HepG2 (cell line): ENCODE measurements at regions not wholly inside any gene's neighbourhood (a gene's known extent, or its start where the extent isn't known, plus 50 kb on each side); places are given as distances from the start of the nearest gene placed in this dataset.

Source experiments
- ATAC-seq: fragments of 200-7000 bp; cut with Tn5 transposase; 3 replicates; pipeline ENCODE4 v1.9.1; 2020; ENCODE audit warnings: mild to moderate bottlenecking, moderate library complexity
- BruUV-seq: library from RNA; stranded (reverse); fragments of 400-500 nt; replicated peaks from 2 replicates; lab custom pipeline; 2021; lab: Mats Ljungman, UMichigan
- CTCF ChIA-PET: fragments of 300-600 bp; formaldehyde crosslinking; extraction: SDS; loops from one replicate; lab custom pipeline; 2021; ENCODE audit warnings: low total read pairs, inconsistent platforms, low intra/inter-chr PET ratio; lab: Yijun Ruan, JAX
- POLR2A ChIA-PET: fragments of 350-600 bp; sonication (Branson Sonifier 250); formaldehyde crosslinking; loops from one replicate; lab custom pipeline; 2020; ENCODE audit warnings: antibody characterized with exemption, inconsistent platforms; lab: Yijun Ruan, JAX
- DNase-seq: peaks from one replicate; pipeline ENCODE4 v3.0.0-alpha.2; 2015; ENCODE audit warnings: low spot score
- FAIRE-seq: peaks from 3 replicates; lab custom pipeline; 2011; peaks lifted over from hg19 to GRCh38; lab: Jason Lieb, UNC
- H2AFZ ChIP-seq: one replicate; pipeline ENCODE4 v1.6.1; 2011; ENCODE audit warnings: low read length, inconsistent platforms
- H3K27ac ChIP-seq: fragments of 300-600 bp; 3 replicates; pipeline ENCODE4 v1.8.0; 2011; ENCODE audit warnings: mixed run types, mild to moderate bottlenecking, mixed read lengths, low read length, inconsistent platforms; ENCODE audit not compliant: insufficient read depth; ENCODE audit errors: extremely low read length
- H3K27me3 ChIP-seq, 2 experiments: fragments of 200-600 bp in 1 of 2; 2 replicates in 1 of 2; 3 replicates in 1 of 2; pipeline versions ENCODE4 v1.6.0 to v1.8.0; 2011; ENCODE audit warnings: low read length in 2 of 2, mild to moderate bottlenecking in 2 of 2, moderate library complexity in 2 of 2, inconsistent platforms in 1 of 2; ENCODE audit not compliant: insufficient read depth in 2 of 2, control insufficient read depth in 1 of 2
- H3K36me3 ChIP-seq, 2 experiments: fragments of 200-600 bp in 1 of 2; replicated peaks in 1 of 2; 2 replicates in 1 of 2; 3 replicates in 1 of 2; pipeline versions ENCODE4 v1.5.1 to v1.8.0; 2011; ENCODE audit warnings: low read length in 2 of 2, inconsistent platforms in 1 of 2; ENCODE audit not compliant: insufficient read depth in 2 of 2, control insufficient read depth in 1 of 2
- H3K4me1 ChIP-seq: 2 replicates; pipeline ENCODE4 v1.5.1; 2012; ENCODE audit warnings: low read length, inconsistent platforms; ENCODE audit not compliant: insufficient read depth
- H3K4me2 ChIP-seq: 2 replicates; pipeline ENCODE4 v1.6.0; 2011; ENCODE audit warnings: low read depth, low read length, inconsistent platforms
- H3K4me3 ChIP-seq, 3 experiments: fragments of 200-600 bp in 1 of 3; sonication (generic), shearing (Covaris generic) in 1 of 3; replicated peaks in 1 of 3; 2 replicates each; pipeline ENCODE4 v1.5.1; 2011 to 2016; ENCODE audit warnings: low read length in 3 of 3, inconsistent platforms in 2 of 3, low read depth in 2 of 3, mild to moderate bottlenecking in 2 of 3, control low read depth in 1 of 3, mixed read lengths in 1 of 3; ENCODE audit not compliant: insufficient read depth in 1 of 3
- H3K79me2 ChIP-seq: one replicate; pipeline ENCODE4 v1.6.1; 2011; ENCODE audit warnings: low read length, inconsistent platforms; ENCODE audit not compliant: insufficient read depth
- H3K9ac ChIP-seq: 2 replicates; pipeline ENCODE4 v1.6.0; 2011; ENCODE audit warnings: mild to moderate bottlenecking, low read depth, low read length, inconsistent platforms; ENCODE audit not compliant: insufficient read depth
- H3K9me3 ChIP-seq: 2 replicates; pipeline ENCODE4 v1.5.1; 2012; ENCODE audit warnings: mild to moderate bottlenecking, low read length
- H4K20me1 ChIP-seq: 2 replicates; pipeline ENCODE4 v1.6.0; 2011; ENCODE audit warnings: inconsistent platforms, mild to moderate bottlenecking, low read length, moderate library complexity; ENCODE audit not compliant: insufficient read depth
- BCL6 ChIP-seq: IDR thresholded peaks from 2 replicates; pipeline ENCODE4 v1.6.1; 2016; ENCODE audit warnings: missing genetic modification reagents, missing compliant biosample characterization
- CREB1 ChIP-seq, 2 experiments: fragments of 450-650 bp in 1 of 2; IDR thresholded peaks; 2 replicates each; pipeline ENCODE4 v1.6.1; 2016 to 2017; ENCODE audit warnings: control low read depth in 1 of 2, mild to moderate bottlenecking in 1 of 2, missing compliant biosample characterization in 1 of 2, missing genetic modification characterization in 1 of 2
- LCORL ChIP-seq, 2 experiments: fragments of 450-650 bp in 1 of 2; sonication (generic) in 1 of 2; formaldehyde crosslinking in 1 of 2; IDR thresholded peaks; 2 replicates each; pipeline versions ENCODE4 v1.5.0 to v1.6.1; 2017 to 2020; ENCODE audit warnings: antibody characterized with exemption in 1 of 2, missing genetic modification reagents in 1 of 2
- PAXIP1 ChIP-seq: sonication (generic); formaldehyde crosslinking; conservative IDR thresholded peaks from 2 replicates; pipeline ENCODE4 v1.4.0; 2020; ENCODE audit warnings: mild to moderate bottlenecking, missing genetic modification reagents, moderate library complexity
- SIX4 ChIP-seq: sonication (generic); formaldehyde crosslinking; IDR thresholded peaks from 2 replicates; pipeline ENCODE4 v1.4.0; 2020; ENCODE audit warnings: missing genetic modification reagents
- SP140L ChIP-seq: sonication (generic); formaldehyde crosslinking; IDR thresholded peaks from 2 replicates; pipeline ENCODE4 v1.4.0; 2020; ENCODE audit warnings: missing genetic modification reagents, borderline replicate concordance
- TBX2 ChIP-seq: sonication (generic); formaldehyde crosslinking; IDR thresholded peaks from 2 replicates; pipeline ENCODE4 v1.5.0; 2020; ENCODE audit warnings: missing genetic modification reagents, mild to moderate bottlenecking, borderline replicate concordance
- TBX3 ChIP-seq: fragments of 450-650 bp; IDR thresholded peaks from 2 replicates; pipeline ENCODE4 v1.6.1; 2017; ENCODE audit warnings: antibody characterized with exemption, mild to moderate bottlenecking, inconsistent platforms, borderline replicate concordance
- ZFAT ChIP-seq: sonication (generic); formaldehyde crosslinking; conservative IDR thresholded peaks from 2 replicates; pipeline ENCODE4 v1.8.1; 2023; ENCODE audit warnings: missing genetic modification reagents, inconsistent platforms
- ZNF10 ChIP-seq: sonication (generic); formaldehyde crosslinking; IDR thresholded peaks from 2 replicates; pipeline ENCODE4 v1.4.0; 2020; ENCODE audit warnings: mild to moderate bottlenecking, low read depth, missing genetic modification reagents, borderline replicate concordance
- ZNF317 ChIP-seq: sonication (generic); formaldehyde crosslinking; IDR thresholded peaks from 2 replicates; pipeline ENCODE4 v1.5.0; 2020; ENCODE audit warnings: mild to moderate bottlenecking, missing genetic modification reagents
- ZNF788 ChIP-seq: sonication (generic); formaldehyde crosslinking; IDR thresholded peaks from 2 replicates; pipeline ENCODE4 v1.5.0; 2020; ENCODE audit warnings: mild to moderate bottlenecking, missing genetic modification reagents, borderline replicate concordance
- WGBS: methylation state at CpG from one replicate; pipeline ENCODE4 v1.1.6; 2017; ENCODE audit warnings: low lambda C conversion rate; 5-methylcytosine and 5-hydroxymethylcytosine counted together
- in situ Hi-C: cut with HindIII; loops from 2 replicates; pipeline ENCODE4 v1.10.0; 2017; ENCODE audit warnings: low pct_unique_long_range_greater_than_20kb; ENCODE audit not compliant: extremely low pct_ligation_motif_present
- intact Hi-C: fragments of 100-400 bp; cut with micrococcal nuclease; formaldehyde crosslinking; loops from one replicate; pipeline ENCODE4 v1.10.0; 2022; ENCODE audit not compliant: unreplicated experiment

- Histone ChIP-seq H3K36me3 (no peaks in the 10 kb centered on the region), H3K27ac (no peak overlapping the region), H4K20me1 (no peaks in the 10 kb centered on the region), H3K27me3 (peaks cover 0 to 3% of the 10 kb centered on the region in 2 experiments; a peak in 1 of 5 replicates), H2AFZ (no peak overlapping the region), H3K9ac (no peak overlapping the region), H3K4me3 (no peak overlapping the region), H3K4me1 (no peaks in the 10 kb centered on the region), H3K9me3 (no peaks in the 10 kb centered on the region)
- BruUV-seq, result no TSS peak
- intact Hi-C loops, result no loop called here
- 5% methylated on average over 8 of the region's 8 CpGs for WGBS
- in situ Hi-C loops, result no loop called here
- FAIRE-seq (no peak), ATAC-seq (no peak)
- ChIA-PET CTCF (no interaction called here), POLR2A (no interaction called here)
- TF ChIP-seq TBX3 (no peak), SP140L (CRISPR knock-in tag) (no peak), SIX4 (CRISPR knock-in tag) (no peak), LCORL (IDR thresholded peaks at IDR 0.05) (no peak), LCORL (CRISPR knock-in tag; IDR thresholded peaks at IDR 0.05) (no peak), TBX2 (CRISPR knock-in tag) (no peak), ZNF788 (CRISPR knock-in tag) (no peak), ZNF317 (CRISPR knock-in tag) (no peak), CREB1 (IDR thresholded peaks at IDR 0.05) (no peak), CREB1 (CRISPR knock-in tag; IDR thresholded peaks at IDR 0.05) (no peak), ZNF10 (CRISPR knock-in tag) (no peak), BCL6 (CRISPR knock-in tag) (no peak), PAXIP1 (CRISPR knock-in tag) (no peak), ZFAT (CRISPR knock-in tag) (no peak)
- TF ChIP-seq, all 625 proteins: peak for 0
- Histone ChIP-seq H3K4me2 (no peak overlapping the region), H3K79me2 (no peaks in the 10 kb centered on the region)
- no peak for DNase-seq
These were observed 649.9 kb upstream of the ADARB2 start for GRCh38 chr10:2387261-2387660.
